Ammon's horn (tissue), 1 donor: ENCODE measurements at regions not wholly inside any gene's neighbourhood (a gene's known extent, or its start where the extent isn't known, plus 50 kb on each side); places are given as distances from the start of the nearest gene placed in this dataset.
A peak's percentile ranks its signal among the peaks of the same experiment; 100 is the strongest.

Experiments
- DNase-seq: peaks from one replicate; pipeline ENCODE4 v3.0.0-alpha.2; 2016; ENCODE audit warnings: low spot score

DNA sequence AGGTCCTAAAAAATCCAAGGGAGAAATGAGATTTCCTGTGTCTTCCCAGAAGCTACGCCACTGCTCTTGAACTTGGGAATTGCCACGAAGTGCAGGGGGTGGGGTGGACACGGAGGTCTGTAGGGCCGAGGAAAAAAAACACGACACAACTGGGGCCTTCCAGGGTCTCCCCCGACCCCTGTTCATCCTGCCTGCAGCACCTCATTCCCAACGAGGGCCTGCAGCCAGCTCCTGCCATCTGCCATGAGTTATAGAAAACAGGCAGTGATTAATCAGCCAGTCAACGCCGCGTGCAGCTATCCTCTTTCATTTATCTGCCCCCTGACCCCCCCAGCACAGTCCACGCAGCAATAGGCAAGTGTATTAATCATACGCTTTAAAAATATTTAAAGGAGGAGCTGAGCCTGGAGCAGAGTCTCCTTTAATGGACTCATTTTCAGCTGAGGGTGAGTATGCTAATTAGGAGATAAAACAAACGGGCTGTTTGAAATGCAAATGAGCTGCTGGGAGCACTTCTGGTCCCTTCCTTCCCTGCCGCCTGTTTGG is 209.9 kb downstream of the TFCP2L1 start:
- DNase-seq = peak; percentile 64

GRCh38 chr2:121075641-121076497 is 209.1 kb downstream of the TFCP2L1 start:
- DNase-seq = peak; percentile 61

- no peak for DNase-seq
Observed at GRCh38 chr2:121076498-121076820, 208.5 kb downstream of the TFCP2L1 start.

DNA sequence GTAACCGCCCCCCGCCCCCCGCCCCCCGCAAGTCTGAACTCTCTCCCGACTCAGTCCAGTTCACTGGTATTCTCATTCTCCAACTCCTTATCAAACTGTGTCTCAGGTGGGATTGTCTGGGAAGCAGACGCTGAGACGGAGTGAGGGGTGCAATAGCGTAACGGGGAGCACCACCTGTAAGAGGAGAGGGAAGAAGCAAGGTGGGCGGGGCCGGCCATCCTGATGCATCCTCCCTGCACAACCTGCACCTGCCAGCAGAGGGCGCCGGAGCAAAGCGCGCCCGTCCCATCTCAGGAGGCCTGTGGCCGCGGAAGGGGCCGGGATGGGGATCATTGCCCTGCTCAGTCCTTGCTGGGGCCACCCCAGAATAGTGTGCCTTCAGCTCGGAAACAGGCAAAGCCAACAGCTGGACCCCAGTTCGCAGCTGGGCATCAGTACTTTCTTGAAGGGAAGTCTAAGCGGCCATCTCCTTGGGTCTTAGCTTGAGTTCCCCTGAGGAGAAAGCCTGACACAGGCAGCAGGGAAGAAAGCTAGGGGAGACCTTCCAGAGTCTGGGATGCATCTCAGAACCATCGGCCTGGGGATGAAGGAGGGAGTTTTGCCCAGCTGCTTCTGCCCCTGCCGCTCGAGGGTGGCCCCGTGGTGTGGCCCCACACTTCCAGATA is 208.0 kb downstream of the TFCP2L1 start:
- no peak for DNase-seq

DNA sequence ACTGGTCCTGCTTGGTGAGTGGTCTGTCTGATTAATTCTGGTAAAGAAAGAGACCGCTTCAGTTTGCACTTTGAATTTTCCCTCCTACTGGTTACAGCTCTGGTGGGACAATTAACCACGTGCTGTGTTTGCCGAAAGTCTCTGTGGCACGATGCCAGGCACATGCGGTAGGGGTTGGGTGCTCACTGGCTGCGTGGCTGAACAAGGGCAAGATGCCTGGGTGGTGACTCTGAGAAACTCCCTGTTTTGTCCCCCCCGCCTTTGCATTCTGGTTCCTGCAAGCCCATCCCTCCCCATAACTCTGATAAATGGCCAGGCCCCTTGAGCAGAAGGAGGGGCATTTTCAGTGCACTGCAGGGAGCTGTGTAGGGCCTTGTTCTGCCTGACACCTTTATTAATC is 206.1 kb downstream of the TFCP2L1 start:
- no peak for DNase-seq

- peak; percentile 76 for DNase-seq
Observed at GRCh38 chr2:121080013-121080772, 204.8 kb downstream of the TFCP2L1 start.

DNA sequence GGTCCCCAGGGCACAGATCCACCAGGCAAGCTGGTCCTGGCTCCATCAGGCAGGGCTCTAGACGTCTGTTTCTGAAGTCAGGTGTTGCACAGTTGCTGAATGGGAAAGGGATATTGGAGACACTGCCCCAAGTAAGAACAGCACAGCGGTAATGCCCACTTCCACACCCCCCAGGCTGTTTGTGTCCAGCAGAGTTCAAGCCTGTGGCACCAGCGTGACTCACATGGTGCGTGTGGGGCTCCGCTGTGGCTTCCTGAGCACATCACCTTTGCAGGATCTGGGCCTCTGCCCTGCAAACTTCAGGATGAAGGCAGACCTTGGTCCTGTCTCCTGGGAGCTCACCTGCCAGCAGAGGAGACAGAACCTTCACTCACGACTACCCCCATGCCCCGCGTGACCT is 203.3 kb downstream of the TFCP2L1 start:
- no peak for DNase-seq

GRCh38 chr2:121082191-121082590 is 202.8 kb downstream of the TFCP2L1 start:
- DNase-seq = no peak

GRCh38 chr2:121084130-121084680 is 200.8 kb downstream of the TFCP2L1 start:
- no peak for DNase-seq

GRCh38 chr2:121085801-121086200 is 199.2 kb downstream of the TFCP2L1 start:
- no peak for DNase-seq

DNA sequence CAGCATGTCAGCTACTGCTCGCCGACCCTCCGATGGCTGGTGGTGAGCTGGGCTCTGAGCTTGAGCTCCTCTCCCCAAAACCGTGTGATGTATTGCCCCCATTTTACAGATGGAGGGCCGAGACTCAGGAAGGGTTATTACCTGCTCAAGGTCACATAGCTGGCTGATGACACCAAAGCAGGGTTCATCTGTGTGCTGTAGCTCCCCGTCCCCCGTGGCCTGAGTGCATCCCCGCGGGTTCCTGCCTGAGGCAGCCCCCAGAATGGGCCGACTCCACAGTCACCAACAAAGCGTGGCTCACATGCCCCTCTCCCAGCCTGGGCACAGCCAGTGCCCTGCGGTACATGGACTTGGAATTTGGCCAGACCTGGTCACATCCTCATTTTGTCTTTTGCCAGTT is 198.6 kb downstream of the TFCP2L1 start:
- no peak for DNase-seq

DNA sequence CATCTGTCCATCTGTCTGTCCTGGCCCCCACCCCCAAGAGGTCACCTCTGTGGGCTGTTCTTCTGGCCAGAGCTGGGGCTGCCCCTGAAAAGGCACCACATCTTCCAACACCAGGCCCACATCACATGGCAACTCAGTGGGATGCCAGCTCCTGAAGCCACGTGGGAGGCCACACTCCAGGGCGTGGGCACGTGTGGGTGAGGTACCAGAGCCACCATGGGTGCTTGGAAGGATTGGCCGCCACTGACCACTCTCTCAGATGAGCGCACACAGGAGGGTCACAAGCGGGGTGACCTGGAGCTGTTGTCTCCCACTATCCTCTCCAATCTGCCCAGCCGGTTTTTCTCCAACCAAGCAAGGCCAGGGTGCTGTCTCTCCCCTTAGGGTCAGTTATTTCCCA is 197.9 kb downstream of the TFCP2L1 start:
- DNase-seq = no peak

- DNase-seq = no peak
Observed at GRCh38 chr2:121088251-121089165, 196.5 kb downstream of the TFCP2L1 start.

DNA sequence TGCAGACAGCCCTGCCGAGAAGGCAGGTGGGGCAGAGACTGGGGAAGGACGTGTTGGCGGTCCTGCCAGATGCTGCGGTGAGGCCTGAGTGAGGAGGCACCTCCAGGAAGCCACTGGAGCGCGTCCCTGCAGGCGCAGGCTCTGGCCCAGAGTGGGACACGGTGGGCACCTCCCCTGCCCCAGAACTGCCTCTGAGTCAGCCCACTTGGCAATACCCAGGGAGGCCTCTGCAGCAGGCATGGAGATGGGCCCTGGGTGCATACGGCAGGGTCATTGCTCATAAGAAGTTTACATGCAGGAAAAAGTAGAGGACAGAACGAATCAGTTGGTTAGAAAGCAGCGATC is 195.9 kb downstream of the TFCP2L1 start:
- DNase-seq = no peak

GRCh38 chr2:121090088-121090715 is 194.8 kb downstream of the TFCP2L1 start:
- DNase-seq = no peak

GRCh38 chr2:121092095-121092494 is 192.9 kb downstream of the TFCP2L1 start:
- no peak for DNase-seq

GRCh38 chr2:121093692-121094091 is 191.3 kb downstream of the TFCP2L1 start:
- no peak for DNase-seq

DNA sequence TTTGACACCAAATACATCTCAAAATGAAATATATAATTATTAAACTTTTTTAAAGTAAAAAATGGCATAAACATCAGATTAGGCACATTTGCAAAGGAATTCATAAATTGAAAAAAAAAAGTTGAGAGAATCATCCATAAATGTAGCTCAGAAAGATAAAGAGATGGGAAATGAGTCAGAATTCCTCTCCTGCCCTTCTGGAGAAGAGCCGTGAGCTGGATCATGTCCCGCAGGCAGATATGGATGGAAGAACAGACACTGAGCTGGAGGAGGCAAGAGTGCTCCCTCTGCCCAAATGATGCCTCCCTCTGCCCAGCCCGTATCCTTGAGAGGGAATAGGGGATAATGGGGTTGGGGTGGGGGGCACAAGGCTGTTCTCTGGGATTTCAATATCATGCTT is 190.9 kb downstream of the TFCP2L1 start:
- no peak for DNase-seq

DNA sequence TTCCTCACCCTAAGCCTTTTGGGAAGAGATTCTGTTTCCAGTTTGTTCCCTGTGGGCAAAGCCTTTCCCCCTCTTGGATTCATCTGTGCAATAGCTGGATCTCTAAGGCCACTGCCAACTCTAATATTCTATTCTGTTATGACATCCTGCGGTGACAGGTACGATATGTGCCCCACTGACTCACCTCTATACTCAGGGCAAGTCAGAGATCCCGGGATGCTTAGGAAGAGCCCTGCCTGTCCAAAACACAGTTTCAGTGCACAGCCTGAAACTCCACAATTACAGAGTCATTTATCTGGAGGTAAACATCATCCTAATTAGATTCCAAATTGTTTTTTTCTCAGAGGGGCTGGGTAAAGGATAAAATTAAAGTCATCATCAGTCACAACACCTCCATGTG is 190.2 kb downstream of the TFCP2L1 start:
- DNase-seq = no peak

DNA sequence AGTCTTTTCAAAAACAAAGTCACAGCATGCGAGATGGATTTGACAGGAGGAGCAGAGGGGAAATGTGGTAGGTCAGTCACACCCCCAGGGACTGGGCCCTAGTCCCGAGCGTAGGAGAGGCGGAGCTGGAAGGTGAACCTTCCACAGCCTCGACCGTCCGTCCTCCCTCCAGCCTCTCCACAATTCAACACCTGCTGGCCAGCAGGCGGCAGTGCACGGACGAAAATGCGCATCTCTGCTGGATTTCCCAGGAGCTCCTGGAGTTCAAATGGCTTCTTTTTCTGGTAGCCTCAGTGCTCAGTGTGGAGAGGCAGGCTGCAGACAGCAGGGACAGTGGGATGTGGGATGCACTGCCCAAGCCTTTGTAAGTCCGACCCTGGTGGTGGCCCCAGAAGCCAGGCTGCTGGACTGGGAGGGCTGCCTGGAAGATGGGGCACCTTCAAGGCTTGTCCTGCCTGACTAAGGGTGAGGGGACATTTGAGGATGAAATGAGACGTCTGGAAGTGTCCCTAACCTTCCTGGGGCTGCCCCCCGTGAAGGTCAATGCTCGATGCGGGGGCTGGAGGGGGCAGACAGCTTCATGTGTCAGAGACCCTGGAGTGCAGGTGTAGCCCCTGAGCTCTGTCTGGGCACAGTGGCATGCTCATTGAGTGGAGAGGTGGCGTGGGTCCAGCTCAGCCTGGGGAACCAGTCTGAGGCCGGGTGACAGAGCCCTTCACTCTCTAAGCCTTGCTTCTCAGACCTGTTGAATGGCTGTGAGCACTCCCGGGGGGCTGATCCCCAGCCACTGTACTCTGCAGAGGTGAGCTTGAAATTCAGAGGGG is 189.5 kb downstream of the TFCP2L1 start:
- DNase-seq = peak; percentile 83
